ENCODE measurements at regions not wholly inside any gene's neighbourhood (a gene's known extent, or its start where the extent isn't known, plus 50 kb on each side); places are given as distances from the start of the nearest gene placed in this dataset.

DNA sequence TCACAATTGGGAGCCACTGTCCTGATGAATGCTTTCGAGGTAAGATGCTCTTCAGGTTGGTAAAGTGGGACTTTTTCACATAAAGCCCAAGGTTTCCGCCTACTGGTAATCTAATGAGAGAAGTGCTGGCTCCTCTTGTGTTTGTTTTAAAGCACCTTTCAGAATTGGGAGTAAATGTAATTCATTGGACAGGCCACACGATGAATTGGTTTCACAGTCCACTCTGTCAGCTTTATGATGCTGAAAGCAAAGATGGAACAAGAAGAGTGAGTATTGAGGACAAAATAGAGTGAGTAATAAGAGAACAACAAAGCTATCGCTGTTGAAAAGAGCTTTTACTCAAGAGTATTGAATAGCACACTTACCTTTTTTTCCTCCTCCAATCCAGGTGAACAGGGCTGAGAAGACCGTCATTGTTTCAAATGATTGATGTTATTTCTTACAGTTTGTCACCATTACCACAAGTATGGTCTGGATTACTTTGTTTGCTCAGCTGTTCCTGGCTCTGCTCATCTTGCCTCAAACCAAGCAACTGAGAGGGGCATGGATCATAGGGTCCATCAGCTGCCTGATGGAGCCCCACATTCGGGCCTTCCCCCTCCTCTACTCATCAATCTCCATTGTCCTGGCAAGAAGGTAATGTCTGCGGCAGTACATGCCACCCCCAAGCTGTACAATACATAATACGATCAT lies 136.1 kb upstream of the CNTN4 start:
- Histone ChIP-seq H3K4me1 (ENCODE audit: insufficient read depth, low read length, poor library complexity, severe bottlenecking) (peaks cover 8% of the 10 kb centered on the region), H3K27me3 (replicated peaks; ENCODE audit: insufficient read depth, low read depth, low read length, poor library complexity) (no peaks in the 10 kb centered on the region), H3K9me3 (ENCODE audit: low read depth, low read length, poor library complexity, severe bottlenecking) (no peaks in the 10 kb centered on the region), H3K36me3 (ENCODE audit: insufficient read depth, low read length, poor library complexity, severe bottlenecking) (no peaks in the 10 kb centered on the region), H3K4me3 (ENCODE audit: low read depth, low read length, poor library complexity, severe bottlenecking) (no peak overlapping the region), H3K27ac (ENCODE audit: low read depth, low read length, poor library complexity, severe bottlenecking) (no peak overlapping the region)
- DNase-seq (ENCODE audit: low spot score) = no peak
- TF ChIP-seq CTCF (conservative IDR thresholded peaks at IDR 0.05; ENCODE audit: low read depth, low read length) (no peak), EZH2 (IDR thresholded peaks at IDR 0.05; ENCODE audit: borderline replicate concordance, low read depth, low read length, poor library complexity, severe bottlenecking) (no peak)
- CTCF ChIA-PET = no interaction called here
- POLR2A ChIA-PET (ENCODE audit: low non-redundant PET) = no interaction called here
- intact Hi-C loops (cut with micrococcal nuclease; ENCODE audit: unreplicated experiment) = no loop called here
- no TSS peak for BruUV-seq (replicated peaks)

DNA sequence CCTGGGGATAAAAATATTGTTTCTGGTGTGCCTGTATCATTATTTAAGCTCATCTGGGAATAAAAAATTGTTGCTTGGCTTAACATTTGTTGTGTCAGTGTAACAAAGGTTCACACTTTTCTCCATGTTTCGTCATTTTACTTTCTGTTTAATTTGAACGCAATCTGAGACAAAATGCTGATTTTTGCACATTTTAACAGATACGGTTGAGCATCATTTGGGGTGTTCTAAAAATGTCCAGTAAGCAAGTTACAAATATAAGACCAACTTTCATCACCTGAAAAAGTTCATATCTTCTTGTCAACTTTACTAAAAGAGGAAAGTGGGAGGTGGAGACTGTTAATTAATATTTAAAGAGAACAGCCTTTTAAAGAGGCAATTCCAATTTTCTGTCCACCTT lies 134.8 kb upstream of the CNTN4 start:
- Histone ChIP-seq H3K9me3 (ENCODE audit: low read depth, low read length, poor library complexity, severe bottlenecking) (no peaks in the 10 kb centered on the region), H3K4me1 (ENCODE audit: insufficient read depth, low read length, poor library complexity, severe bottlenecking) (peaks cover 21% of the 10 kb centered on the region), H3K27me3 (replicated peaks; ENCODE audit: insufficient read depth, low read depth, low read length, poor library complexity) (no peaks in the 10 kb centered on the region), H3K36me3 (ENCODE audit: insufficient read depth, low read length, poor library complexity, severe bottlenecking) (no peaks in the 10 kb centered on the region), H3K27ac (ENCODE audit: low read depth, low read length, poor library complexity, severe bottlenecking) (no peak overlapping the region), H3K4me3 (ENCODE audit: low read depth, low read length, poor library complexity, severe bottlenecking) (no peak overlapping the region)
- no TSS peak for BruUV-seq (replicated peaks)
- POLR2A ChIA-PET (ENCODE audit: low non-redundant PET) = no interaction called here
- no peak for TF ChIP-seq EZH2 (IDR thresholded peaks at IDR 0.05; ENCODE audit: borderline replicate concordance, low read depth, low read length, poor library complexity, severe bottlenecking)
- TF ChIP-seq CTCF (conservative IDR thresholded peaks at IDR 0.05; ENCODE audit: low read depth, low read length) = no peak
- intact Hi-C loops (cut with micrococcal nuclease; ENCODE audit: unreplicated experiment) = no loop called here
- no peak for DNase-seq (ENCODE audit: low spot score)
- CTCF ChIA-PET = interaction anchor here (0.7 kb wide), 1 partner anchor 192 kb away, joined by 5 read pairs; no protein-coding TSS in a partner anchor

- no peaks in the 10 kb centered on the region for H3K36me3 ChIP-seq (ENCODE audit: insufficient read depth, low read length, poor library complexity, severe bottlenecking)
- no peak for DNase-seq (ENCODE audit: low spot score)
- H3K9me3 ChIP-seq (ENCODE audit: low read depth, low read length, poor library complexity, severe bottlenecking) = no peaks in the 10 kb centered on the region
- TF ChIP-seq CTCF (conservative IDR thresholded peaks at IDR 0.05; ENCODE audit: low read depth, low read length) (no peak), EZH2 (IDR thresholded peaks at IDR 0.05; ENCODE audit: borderline replicate concordance, low read depth, low read length, poor library complexity, severe bottlenecking) (no peak)
- CTCF ChIA-PET = no interaction called here
- H3K27me3 ChIP-seq (replicated peaks; ENCODE audit: insufficient read depth, low read depth, low read length, poor library complexity) = no peaks in the 10 kb centered on the region
- POLR2A ChIA-PET (ENCODE audit: low non-redundant PET) = no interaction called here
- BruUV-seq (replicated peaks) = no TSS peak
- H3K27ac ChIP-seq (ENCODE audit: low read depth, low read length, poor library complexity, severe bottlenecking) = no peak overlapping the region
- peaks cover 26% of the 10 kb centered on the region for H3K4me1 ChIP-seq (ENCODE audit: insufficient read depth, low read length, poor library complexity, severe bottlenecking)
- no peak overlapping the region for H3K4me3 ChIP-seq (ENCODE audit: low read depth, low read length, poor library complexity, severe bottlenecking)
- intact Hi-C loops (cut with micrococcal nuclease; ENCODE audit: unreplicated experiment) = no loop called here
Observed at GRCh38 chr3:1967525-1967924, 131.1 kb upstream of the CNTN4 start.

Data from A673 (cell line).